Erythroblast (primary cell): ENCODE measurements at regions not wholly inside any gene's neighbourhood (a gene's known extent, or its start where the extent isn't known, plus 50 kb on each side); places are given as distances from the start of the nearest gene placed in this dataset.

Experiments used
- GATA1 ChIP-seq: IDR thresholded peaks from 2 replicates; pipeline ENCODE4 v1.6.1; 2011; ENCODE audit warnings: low read depth, mild to moderate bottlenecking, control low read depth, low read length, moderate library complexity
- POLR2A ChIP-seq: IDR thresholded peaks from 2 replicates; pipeline ENCODE4 v1.6.1; 2011; ENCODE audit warnings: mild to moderate bottlenecking, low read length

GRCh38 chr10:130808243-130808642 lies 503.3 kb downstream of the TCERG1L start:
- TF ChIP-seq POLR2A (no peak), GATA1 (no peak)
